H1 (cell line): ENCODE measurements at regions not wholly inside any gene's neighbourhood (a gene's known extent, or its start where the extent isn't known, plus 50 kb on each side); places are given as distances from the start of the nearest gene placed in this dataset.

Experiments used
- CTCF ChIA-PET: fragments of 300-600 bp; sonication (Branson Sonifier 250); formaldehyde crosslinking; loops from one replicate; lab custom pipeline; 2021; ENCODE audit not compliant: partially characterized antibody; lab: Charles Lee
- POLR2A ChIA-PET: fragments of 300-600 bp; sonication (Branson Sonifier 250); formaldehyde crosslinking; loops from one replicate; lab custom pipeline; 2021; ENCODE audit warnings: inconsistent platforms; ENCODE audit not compliant: partially characterized antibody; lab: Charles Lee
- DNase-seq, 2 experiments: peaks; one replicate each; pipeline versions ENCODE4 v3.0.0 to v3.0.0-alpha.2; 2010 to 2022; ENCODE audit warnings: low spot score in 2 of 2, low read depth in 1 of 2, mixed read lengths in 1 of 2
- FAIRE-seq: peaks from 2 replicates; lab custom pipeline; 2011; peaks lifted over from hg19 to GRCh38; lab: Jason Lieb, UNC
- H2AFZ ChIP-seq: 2 replicates; pipeline ENCODE4 v1.8.1; 2012; ENCODE audit warnings: low read length, inconsistent platforms
- H2AK5ac ChIP-seq: 2 replicates; pipeline ENCODE4 v1.6.1; 2013; ENCODE audit warnings: low read depth, low read length
- H2BK120ac ChIP-seq: replicated peaks from 2 replicates; pipeline ENCODE3; 2013; ENCODE audit warnings: low read depth, low read length, inconsistent platforms
- H2BK12ac ChIP-seq: 2 replicates; pipeline ENCODE4 v1.6.1; 2013; ENCODE audit warnings: low read depth, low read length
- H2BK15ac ChIP-seq: 2 replicates; pipeline ENCODE4 v1.6.1; 2013; ENCODE audit warnings: low read length
- H2BK20ac ChIP-seq: 2 replicates; pipeline ENCODE4 v1.6.1; 2013; ENCODE audit warnings: low read length
- H2BK5ac ChIP-seq: 2 replicates; pipeline ENCODE4 v1.6.1; 2013; ENCODE audit warnings: low read depth, low read length
- H3K14ac ChIP-seq: 2 replicates; pipeline ENCODE4 v1.6.1; 2013; ENCODE audit warnings: inconsistent platforms; ENCODE audit not compliant: insufficient read length
- H3K18ac ChIP-seq: 2 replicates; pipeline ENCODE4 v1.6.1; 2013; ENCODE audit warnings: low read length; ENCODE audit errors: extremely low read depth
- H3K23ac ChIP-seq: 2 replicates; pipeline ENCODE4 v1.6.1; 2013; ENCODE audit warnings: inconsistent platforms; ENCODE audit not compliant: insufficient read length
- H3K23me2 ChIP-seq: 2 replicates; pipeline ENCODE4 v1.6.1; 2013; ENCODE audit warnings: low read depth, low read length
- H3K27ac ChIP-seq: 2 replicates; pipeline ENCODE4 v1.6.1; 2011; ENCODE audit warnings: low read depth, low read length, inconsistent platforms
- H3K27me3 ChIP-seq, 4 experiments: replicated peaks in 1 of 4; 1 replicate in 1 of 4; 2 replicates in 3 of 4; pipeline versions ENCODE4 v1.6.1 to v1.8.1; 2011 to 2013; ENCODE audit warnings: low read length in 3 of 4, mild to moderate bottlenecking in 3 of 4, inconsistent platforms in 2 of 4, mixed read lengths in 2 of 4, moderate library complexity in 1 of 4; ENCODE audit not compliant: control insufficient read depth in 3 of 4, insufficient read depth in 3 of 4; ENCODE audit errors: extremely low read depth in 1 of 4
- H3K36me3 ChIP-seq, 4 experiments: 2 replicates each; pipeline versions ENCODE4 v1.6.1 to v1.8.1; 2011 to 2013; ENCODE audit warnings: mild to moderate bottlenecking in 4 of 4, low read length in 3 of 4, moderate library complexity in 2 of 4, control low read depth in 1 of 4, inconsistent platforms in 1 of 4; ENCODE audit not compliant: insufficient read depth in 4 of 4, control insufficient read depth in 2 of 4
- H3K4ac ChIP-seq: replicated peaks from 2 replicates; pipeline ENCODE3; 2013; ENCODE audit warnings: low read length, low read depth, mixed read lengths, inconsistent platforms; ENCODE audit not compliant: insufficient read length
- H3K4me1 ChIP-seq, 4 experiments: replicated peaks in 1 of 4; 1 replicate in 1 of 4; 2 replicates in 3 of 4; pipeline versions ENCODE4 v1.6.1 to v1.8.1; 2011 to 2013; ENCODE audit warnings: low read length in 3 of 4, inconsistent platforms in 2 of 4, mixed read lengths in 1 of 4; ENCODE audit not compliant: insufficient read depth in 4 of 4, control insufficient read depth in 3 of 4
- H3K4me2 ChIP-seq, 2 experiments: 2 replicates each; pipeline versions ENCODE4 v1.6.1 to v1.8.1; 2011 to 2013; ENCODE audit warnings: low read depth in 2 of 2, low read length in 2 of 2, control low read depth in 1 of 2, inconsistent platforms in 1 of 2, mild to moderate bottlenecking in 1 of 2; ENCODE audit not compliant: insufficient read depth in 1 of 2
- H3K4me3 ChIP-seq, 4 experiments: fragments of 200-600, 300-600 bp in 1 of 4; sonication (generic), shearing (Covaris generic), sonication (Bioruptor Twin) in 1 of 4; 2 replicates each; pipeline versions ENCODE4 v1.5.1 to v1.8.1; 2011 to 2016; ENCODE audit warnings: low read length in 4 of 4, low read depth in 3 of 4, control low read depth in 2 of 4, inconsistent platforms in 2 of 4, mild to moderate bottlenecking in 2 of 4, mixed read lengths in 1 of 4, moderate library complexity in 1 of 4; ENCODE audit not compliant: insufficient read depth in 2 of 4; ENCODE audit errors: extremely low read depth in 1 of 4
- H3K56ac ChIP-seq: replicated peaks from 2 replicates; pipeline ENCODE3; 2013; ENCODE audit warnings: low read depth, mild to moderate bottlenecking, mixed read lengths, low read length, inconsistent platforms; ENCODE audit not compliant: insufficient read length
- H3K79me1 ChIP-seq: 2 replicates; pipeline ENCODE4 v1.6.1; 2013; ENCODE audit warnings: low read depth, low read length, control low read depth
- H3K79me2 ChIP-seq, 2 experiments: 2 replicates each; pipeline versions ENCODE4 v1.6.1 to v1.8.1; 2012 to 2013; ENCODE audit warnings: low read length in 2 of 2, mild to moderate bottlenecking in 2 of 2, inconsistent platforms in 1 of 2; ENCODE audit not compliant: insufficient read depth in 2 of 2, control insufficient read depth in 1 of 2
- H3K9ac ChIP-seq, 4 experiments: replicated peaks in 1 of 4; 1 replicate in 1 of 4; 2 replicates in 3 of 4; pipeline versions ENCODE4 v1.6.1 to v1.8.1; 2011 to 2013; ENCODE audit warnings: low read depth in 3 of 4, low read length in 3 of 4, control low read depth in 2 of 4, mild to moderate bottlenecking in 2 of 4, moderate library complexity in 2 of 4, inconsistent platforms in 1 of 4; ENCODE audit errors: extremely low read depth in 1 of 4
- H3K9me3 ChIP-seq, 2 experiments: 2 replicates each; pipeline versions ENCODE4 v1.6.1 to v1.8.1; 2012 to 2013; ENCODE audit warnings: mild to moderate bottlenecking in 2 of 2, moderate library complexity in 2 of 2, control low read depth in 1 of 2, inconsistent platforms in 1 of 2, low read depth in 1 of 2, low read length in 1 of 2, mixed read lengths in 1 of 2; ENCODE audit not compliant: insufficient read depth in 2 of 2
- H4K20me1 ChIP-seq, 2 experiments: replicated peaks in 1 of 2; 2 replicates each; pipeline versions ENCODE3 to v1.8.1; 2011 to 2013; ENCODE audit warnings: inconsistent platforms in 2 of 2, low read length in 2 of 2, mild to moderate bottlenecking in 1 of 2; ENCODE audit not compliant: insufficient read depth in 2 of 2, control insufficient read depth in 1 of 2
- H4K5ac ChIP-seq: 2 replicates; pipeline ENCODE4 v1.6.1; 2013; ENCODE audit warnings: low read length, low read depth, mixed read lengths, inconsistent platforms; ENCODE audit not compliant: insufficient read length
- H4K8ac ChIP-seq: 2 replicates; pipeline ENCODE4 v1.8.0; 2013; ENCODE audit warnings: mild to moderate bottlenecking, moderate library complexity, low read length, inconsistent platforms; ENCODE audit not compliant: insufficient read depth; ENCODE audit errors: extremely low read depth
- H4K91ac ChIP-seq: replicated peaks from 2 replicates; pipeline ENCODE3; 2013; ENCODE audit warnings: low read length, mixed read lengths, inconsistent platforms; ENCODE audit not compliant: insufficient read length
- CTBP2 ChIP-seq: IDR thresholded peaks from 2 replicates; pipeline ENCODE4 v1.7.0; 2011; ENCODE audit warnings: borderline replicate concordance, mild to moderate bottlenecking, moderate library complexity, mixed read lengths, low read length; ENCODE audit not compliant: insufficient read depth, insufficient read length
- JUN ChIP-seq: IDR thresholded peaks from 2 replicates; pipeline ENCODE4 v1.6.1; 2011; ENCODE audit warnings: low read depth, mild to moderate bottlenecking, improper control_type of control experiment, low read length
- KDM1A ChIP-seq: fragments of 200-600, 300-600 bp; sonication (generic); IDR thresholded peaks from 2 replicates; pipeline ENCODE4 v1.7.1; 2016; ENCODE audit warnings: mild to moderate bottlenecking, low read length, borderline replicate concordance
- KDM4A ChIP-seq: IDR thresholded peaks from one replicate; pipeline ENCODE4 v1.7.1; 2012; ENCODE audit warnings: low read depth, mild to moderate bottlenecking, moderate library complexity, low read length, inconsistent platforms; ENCODE audit not compliant: severe bottlenecking
- POU5F1 ChIP-seq: IDR thresholded peaks from 2 replicates; pipeline ENCODE4 v1.6.1; 2011; ENCODE audit warnings: low read depth, mild to moderate bottlenecking, low read length, moderate library complexity
- SIRT6 ChIP-seq: IDR thresholded peaks from one replicate; pipeline ENCODE4 v1.7.1; 2012; ENCODE audit warnings: low read length, inconsistent platforms
- SP4 ChIP-seq: IDR thresholded peaks from 2 replicates; pipeline ENCODE4 v1.6.1; 2012; ENCODE audit warnings: low read length, inconsistent platforms
- SRF ChIP-seq: IDR thresholded peaks from 2 replicates; pipeline ENCODE4 v1.6.1; 2011; ENCODE audit warnings: mild to moderate bottlenecking, low read depth, low read length, moderate library complexity
- WGBS, 2 experiments: shearing (Covaris generic) in 1 of 2; methylation state at CpG; one replicate each; pipeline versions ENCODE4 v1.1.6 to v1.1.7; 2013 to 2015; ENCODE audit warnings: low lambda C conversion rate in 2 of 2, mixed read lengths in 2 of 2, inconsistent platforms in 1 of 2, low coverage in 1 of 2, missing lambda C conversion rate in 1 of 2; ENCODE audit not compliant: insufficient replicate concordance in 2 of 2, insufficient coverage in 1 of 2, insufficient read length in 1 of 2; ENCODE audit errors: extremely low coverage in 1 of 2, missing lambda C conversion rate in 1 of 2; 5-methylcytosine and 5-hydroxymethylcytosine counted together
- TF ChIP-seq, protein P1 (sequence below): IDR thresholded peaks from 2 replicates; pipeline ENCODE4 v1.6.1; 2012; ENCODE audit warnings: inconsistent platforms

GRCh38 chr2:5617358-5617757, 74.8 kb upstream of the SOX11 start:
- Histone ChIP-seq H3K27me3 (no peaks in the 10 kb centered on the region), H4K20me1 (no peaks in the 10 kb centered on the region), H4K8ac (no peak overlapping the region), H3K4ac (no peak overlapping the region), H3K27ac (no peak overlapping the region), H3K18ac (no peak overlapping the region), H4K91ac (no peak overlapping the region), H3K4me2 (no peak overlapping the region), H2AK5ac (no peak overlapping the region), H4K5ac (no peak overlapping the region), H3K36me3 (no peaks in the 10 kb centered on the region), H3K4me1 (no peaks in the 10 kb centered on the region), H2BK20ac (no peak overlapping the region), H2AFZ (no peak overlapping the region), H2BK12ac (no peak overlapping the region), H3K56ac (no peak overlapping the region), H2BK120ac (no peak overlapping the region), H2BK5ac (no peak overlapping the region), H3K14ac (no peak overlapping the region)
- FAIRE-seq = no peak
- ChIA-PET POLR2A (interaction anchor here (0.9 kb wide), 1 partner anchor 74 kb away, joined by 3 read pairs; no protein-coding TSS in a partner anchor), CTCF (interaction anchor here (0.7 kb wide), 1 partner anchor 78 kb away, joined by 3 read pairs; no protein-coding TSS in a partner anchor)
- TF ChIP-seq SIRT6 (no peak), POU5F1 (no peak), SP4 (no peak), CTBP2 (no peak), KDM1A (no peak), KDM4A (no peak), SRF (no peak), JUN (no peak)
- TF ChIP-seq, protein P1, sequence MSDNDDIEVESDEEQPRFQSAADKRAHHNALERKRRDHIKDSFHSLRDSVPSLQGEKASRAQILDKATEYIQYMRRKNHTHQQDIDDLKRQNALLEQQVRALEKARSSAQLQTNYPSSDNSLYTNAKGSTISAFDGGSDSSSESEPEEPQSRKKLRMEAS = no peak
- TF ChIP-seq, all 59 proteins: peak for 0
- no peaks in the 10 kb centered on the region for H3K79me2 ChIP-seq
- no peak overlapping the region for H3K9ac ChIP-seq
- H3K23ac ChIP-seq = no peak overlapping the region
- H3K23me2 ChIP-seq = 0 out of 2 replicates have a peak, but pooled peaks cover 3% of the 10 kb centered on the region
- H3K4me3 ChIP-seq = no peak overlapping the region
- no peaks in the 10 kb centered on the region for H3K79me1 ChIP-seq
- no peak for DNase-seq
- 95% methylated on average over 8 of the region's 8 CpGs; no CpG with 5 or more reads in 1 of the 2 experiments for WGBS, 2 experiments
- H3K9me3 ChIP-seq = no peaks in the 10 kb centered on the region
- no peak overlapping the region for H2BK15ac ChIP-seq
